GM12872 (cell line): ENCODE measurements at regions not wholly inside any gene's neighbourhood (a gene's known extent, or its start where the extent isn't known, plus 50 kb on each side); places are given as distances from the start of the nearest gene placed in this dataset.

Source experiments
- CTCF ChIP-seq: IDR thresholded peaks from 3 replicates; pipeline ENCODE4 v1.5.1; 2011; ENCODE audit warnings: low read depth, mild to moderate bottlenecking, low read length, moderate library complexity; ENCODE audit not compliant: insufficient read depth

DNA sequence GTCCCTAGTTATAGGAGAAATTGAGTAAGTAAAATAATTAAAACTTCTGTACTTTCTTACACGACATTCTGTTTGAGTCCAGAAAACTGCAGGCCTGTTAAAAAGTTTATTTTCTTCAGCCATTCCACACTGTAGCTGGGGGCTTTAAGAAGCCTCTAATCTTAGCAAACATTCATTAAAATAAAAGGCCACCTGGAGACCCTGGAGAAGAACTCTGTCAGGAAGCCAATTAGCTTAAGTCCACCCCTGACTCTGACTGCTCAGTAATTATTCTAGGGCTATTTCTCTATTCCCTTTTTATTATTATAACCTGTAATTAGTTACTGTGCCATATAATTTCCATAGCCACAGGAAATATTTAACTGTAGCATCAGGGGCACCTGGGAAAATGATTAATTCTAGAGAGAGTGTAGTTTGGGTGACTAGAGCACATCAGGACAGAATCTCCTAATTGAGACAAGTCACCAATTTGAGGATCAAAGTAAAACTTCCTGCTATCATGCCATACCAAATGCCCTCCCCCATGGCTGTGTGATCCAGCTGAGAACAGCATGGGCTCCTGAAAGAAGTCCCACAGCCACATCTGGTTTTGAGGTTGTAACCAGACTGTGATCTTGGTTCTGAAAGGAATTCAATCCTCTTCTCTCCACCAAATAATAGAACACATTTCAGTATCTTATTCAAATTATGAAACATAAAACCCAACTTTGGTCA lies 1302.3 kb downstream of the XPNPEP1 start:
- no peak for TF ChIP-seq CTCF

- no peak for TF ChIP-seq CTCF
Measured at GRCh38 chr10:108616559-108617285, 1306.6 kb downstream of the XPNPEP1 start.

- no peak for TF ChIP-seq CTCF
Measured at GRCh38 chr10:108615576-108616320, 1307.6 kb downstream of the XPNPEP1 start.

DNA sequence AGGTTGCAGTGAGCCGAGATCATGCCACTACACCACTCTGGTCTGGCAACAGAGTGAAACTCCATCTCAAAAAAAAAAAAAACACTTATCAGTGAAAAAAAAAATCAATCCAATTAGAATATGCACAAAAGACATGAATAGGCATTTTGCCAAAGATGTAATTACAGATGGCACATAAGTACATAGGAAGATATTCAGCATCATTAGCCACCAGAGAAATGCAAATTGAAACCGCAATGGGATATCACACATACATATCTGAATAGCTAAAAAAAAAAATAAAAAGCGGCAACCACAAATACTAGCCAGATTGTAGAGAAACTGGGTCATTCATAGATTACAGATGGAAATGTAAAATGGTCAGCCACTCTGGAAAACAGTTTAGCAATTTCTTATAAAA lies 1310.8 kb downstream of the XPNPEP1 start:
- no peak for TF ChIP-seq CTCF

- TF ChIP-seq CTCF, result no peak
Measured at GRCh38 chr10:108608860-108609259, 1314.5 kb downstream of the XPNPEP1 start.

DNA sequence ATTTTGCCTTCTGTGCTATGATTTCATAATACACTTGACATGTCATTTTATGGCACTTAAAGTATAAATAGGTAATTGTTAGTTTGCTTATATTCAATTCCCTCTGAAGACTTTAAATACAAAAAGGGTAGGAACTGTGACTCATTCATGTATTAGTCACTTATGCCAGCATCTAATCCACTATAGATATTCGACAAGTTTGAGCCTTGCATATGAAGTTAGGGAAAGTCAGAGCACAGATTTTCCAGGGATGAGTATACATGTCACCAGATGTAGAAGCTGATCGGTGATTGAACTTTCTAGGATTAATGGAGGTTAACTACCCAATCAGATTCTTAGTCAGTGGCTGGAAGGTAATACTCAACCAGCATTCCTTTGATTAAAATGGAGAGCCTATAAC lies 1321.5 kb downstream of the XPNPEP1 start:
- no peak for TF ChIP-seq CTCF

- no peak for TF ChIP-seq CTCF
Measured at GRCh38 chr10:108598831-108599230, 1324.5 kb downstream of the XPNPEP1 start.
